Limb (tissue), 2 donors: ENCODE measurements at regions not wholly inside any gene's neighbourhood (a gene's known extent, or its start where the extent isn't known, plus 50 kb on each side); places are given as distances from the start of the nearest gene placed in this dataset.
"Not testable (repeated sequence)": the region's sequence is repeated elsewhere in the genome, so short reads cannot be mapped to it uniquely, and the experiment has no call there.

Experiments
- DNase-seq, 2 donors: peaks; one replicate each; pipeline ENCODE4 v3.0.0-alpha.2; 2016; ENCODE audit errors: extremely low spot score in 2 of 2

- no peak for DNase-seq
Observed at GRCh38 chr7:124635416-124635815, 130.2 kb downstream of the GPR37 start.

GRCh38 chr7:124633740-124634139 is 131.9 kb downstream of the GPR37 start:
- no peak for DNase-seq

- DNase-seq, result no peak
Observed at GRCh38 chr7:124630395-124630794, 135.2 kb downstream of the GPR37 start.

GRCh38 chr7:124618871-124619270 is 146.7 kb downstream of the GPR37 start:
- DNase-seq, result no peak

GRCh38 chr7:124618051-124618450 is 147.5 kb downstream of the GPR37 start:
- DNase-seq, result not testable (repeated sequence)

GRCh38 chr7:124603066-124603465 is 162.5 kb downstream of the GPR37 start:
- DNase-seq, result no peak

GRCh38 chr7:124597509-124597908 is 168.1 kb downstream of the GPR37 start:
- no peak for DNase-seq

- no peak for DNase-seq
Observed at GRCh38 chr7:124596881-124597280, 168.7 kb downstream of the GPR37 start.

- no peak for DNase-seq
Observed at GRCh38 chr7:124590814-124591213, 174.8 kb downstream of the GPR37 start.

GRCh38 chr7:124577256-124577655 is 188.3 kb downstream of the GPR37 start:
- no peak for DNase-seq

- DNase-seq, result no peak
Observed at GRCh38 chr7:124575176-124575575, 190.4 kb downstream of the GPR37 start.

GRCh38 chr7:124570558-124570957 is 195.0 kb downstream of the GPR37 start:
- no peak for DNase-seq

GRCh38 chr7:124566583-124566982 is 199.0 kb downstream of the GPR37 start:
- DNase-seq, result no peak

GRCh38 chr7:124557587-124557986 is 208.0 kb downstream of the GPR37 start:
- DNase-seq, result no peak

GRCh38 chr7:124557101-124557500 is 208.5 kb downstream of the GPR37 start:
- DNase-seq, result no peak

- no peak for DNase-seq
Observed at GRCh38 chr7:124553502-124553901, 212.1 kb downstream of the GPR37 start.

GRCh38 chr7:124552217-124552616 is 213.4 kb downstream of the GPR37 start:
- no peak for DNase-seq

- DNase-seq, result no peak
Observed at GRCh38 chr7:124550036-124550435, 215.6 kb downstream of the GPR37 start.

GRCh38 chr7:124542476-124542875 is 223.1 kb downstream of the GPR37 start:
- no peak for DNase-seq

- no peak for DNase-seq
Observed at GRCh38 chr7:124536156-124536762, 229.3 kb downstream of the GPR37 start.

- no peak for DNase-seq
Observed at GRCh38 chr7:124532166-124532565, 233.4 kb downstream of the GPR37 start.

- no peak for DNase-seq
Observed at GRCh38 chr7:124516911-124517310, 248.7 kb downstream of the GPR37 start.

GRCh38 chr7:124515106-124515830 is 250.3 kb downstream of the GPR37 start:
- no peak for DNase-seq
